A549 (cell line): ENCODE measurements at regions not wholly inside any gene's neighbourhood (a gene's known extent, or its start where the extent isn't known, plus 50 kb on each side); places are given as distances from the start of the nearest gene placed in this dataset.

Experiments
- CTCF ChIP-seq: fragments of >200 bp; sonication (Bioruptor Twin); formaldehyde crosslinking; IDR thresholded peaks from 3 replicates; pipeline ENCODE4 v1.5.1; 2016
- E2F6 ChIP-seq: IDR thresholded peaks from 2 replicates; pipeline ENCODE4 v1.6.1; 2012; ENCODE audit warnings: low read depth, borderline replicate concordance
- EP300 ChIP-seq, 2 experiments: fragments of >200 bp; sonication (Bioruptor Twin); formaldehyde crosslinking; IDR thresholded peaks; 2 replicates in 1 of 2; 3 replicates in 1 of 2; pipeline ENCODE4 v1.6.1; 2016 to 2017
- ESRRA ChIP-seq: fragments of 150-350 bp; IDR thresholded peaks from 2 replicates; pipeline ENCODE4 v1.6.1; 2014; ENCODE audit warnings: mild to moderate bottlenecking, low read length, borderline replicate concordance
- JUN ChIP-seq, 2 experiments: fragments of >200 bp; sonication (Bioruptor Twin); formaldehyde crosslinking; IDR thresholded peaks; 2 replicates in 1 of 2; 3 replicates in 1 of 2; pipeline ENCODE4 v1.6.1; 2016 to 2017
- MAFK ChIP-seq: fragments of 450-650 bp; IDR thresholded peaks from 2 replicates; pipeline ENCODE4 v1.6.1; 2014; ENCODE audit not compliant: partially characterized antibody
- MYC ChIP-seq: IDR thresholded peaks from 2 replicates; pipeline ENCODE4 v1.6.1; 2012; ENCODE audit warnings: mild to moderate bottlenecking, inconsistent platforms, low read length, improper control_type of control experiment, borderline replicate concordance
- POLR2A ChIP-seq: IDR thresholded peaks from 2 replicates; pipeline ENCODE4 v1.6.1; 2012; ENCODE audit warnings: mild to moderate bottlenecking, low read length
- REST ChIP-seq: fragments of 200-600 bp; sonication (generic); IDR thresholded peaks from 2 replicates; pipeline ENCODE4 v1.6.1; 2016; ENCODE audit warnings: antibody characterized with exemption, mild to moderate bottlenecking, moderate library complexity
- SMC3 ChIP-seq: fragments of >200 bp; sonication (Bioruptor Twin); formaldehyde crosslinking; IDR thresholded peaks from 3 replicates; pipeline ENCODE4 v1.6.1; 2018; ENCODE audit warnings: inconsistent platforms
- USF2 ChIP-seq: fragments of 450-650 bp; IDR thresholded peaks from 2 replicates; pipeline ENCODE4 v1.6.1; 2014; ENCODE audit warnings: antibody characterized with exemption

GRCh38 chr18:73101977-73102376 lies 234.2 kb upstream of the NETO1 start:
- TF ChIP-seq CTCF: no peak
- no peak for TF ChIP-seq POLR2A
- TF ChIP-seq MYC: no peak
- TF ChIP-seq ESRRA: no peak
- no peak for TF ChIP-seq MAFK
- TF ChIP-seq JUN (IDR thresholded peaks at IDR 0.05): no peak
- TF ChIP-seq SMC3: no peak
- TF ChIP-seq USF2: no peak
- no peak for TF ChIP-seq E2F6
- no peak for TF ChIP-seq EP300 (IDR thresholded peaks at IDR 0.05)
- no peak for TF ChIP-seq REST
